K562 (cell line): ENCODE measurements at regions not wholly inside any gene's neighbourhood (a gene's known extent, or its start where the extent isn't known, plus 50 kb on each side); places are given as distances from the start of the nearest gene placed in this dataset.

Experiments used
- HDAC6 ChIP-seq: IDR thresholded peaks from 2 replicates; pipeline ENCODE4 v1.6.1; 2012; ENCODE audit warnings: low read depth, mild to moderate bottlenecking, control low read depth, inconsistent platforms, low read length, moderate library complexity
- NR3C1 ChIP-seq: sonication (generic); formaldehyde crosslinking; IDR thresholded peaks from 2 replicates; pipeline ENCODE4 v1.8.1; 2022; ENCODE audit warnings: missing genetic modification reagents
- POLR2AphosphoS5 ChIP-seq: IDR thresholded peaks from 2 replicates; pipeline ENCODE4 v1.6.1; 2011; ENCODE audit warnings: mild to moderate bottlenecking, low read depth, low read length, moderate library complexity; ENCODE audit not compliant: control insufficient read depth, insufficient read depth
- SAP30 ChIP-seq: fragments of 200-600 bp; sonication (generic); IDR thresholded peaks from 2 replicates; pipeline ENCODE4 v1.6.1; 2012; ENCODE audit warnings: borderline replicate concordance, low read depth, mild to moderate bottlenecking, moderate library complexity, low read length, control low read depth, inconsistent platforms; ENCODE audit not compliant: insufficient read depth, poor library complexity, severe bottlenecking
- SP1 ChIP-seq: sonication (generic); formaldehyde crosslinking; IDR thresholded peaks from 2 replicates; pipeline ENCODE4 v1.8.1; 2022; ENCODE audit warnings: mild to moderate bottlenecking, missing genetic modification reagents
- TCF3 ChIP-seq: sonication (generic); formaldehyde crosslinking; IDR thresholded peaks from 2 replicates; pipeline ENCODE4 v1.4.0; 2020; ENCODE audit warnings: mild to moderate bottlenecking, missing genetic modification reagents
- ZNF184 ChIP-seq: sonication (generic); formaldehyde crosslinking; IDR thresholded peaks from 2 replicates; pipeline ENCODE4 v1.5.0; 2020; ENCODE audit warnings: missing genetic modification reagents
- ZNF197 ChIP-seq: fragments of 200-800 bp; sonication (Bioruptor generic); IDR thresholded peaks from 2 replicates; pipeline ENCODE4 v1.6.1; 2016; ENCODE audit warnings: low read depth, missing genetic modification characterization, missing compliant biosample characterization
- ZNF232 ChIP-seq: sonication (generic); formaldehyde crosslinking; IDR thresholded peaks from 2 replicates; pipeline ENCODE4 v1.8.0; 2022; ENCODE audit warnings: mild to moderate bottlenecking, missing genetic modification reagents
- ZNF707 ChIP-seq: fragments of 250-450 bp; sonication (Bioruptor Pico); conservative IDR thresholded peaks from 2 replicates; pipeline ENCODE4 v1.8.0; 2022; ENCODE audit warnings: inconsistent platforms, mild to moderate bottlenecking, moderate library complexity
- TF ChIP-seq, protein P1 (sequence below): sonication (generic); formaldehyde crosslinking; IDR thresholded peaks from 2 replicates; pipeline ENCODE4 v1.8.1; 2023; ENCODE audit warnings: mild to moderate bottlenecking, missing genetic modification reagents
- TF ChIP-seq, protein P2 (sequence below): conservative IDR thresholded peaks from 2 replicates; pipeline ENCODE4 v1.6.1; 2011; ENCODE audit warnings: low read depth, mild to moderate bottlenecking, low read length; ENCODE audit not compliant: control insufficient read depth
- TF ChIP-seq, protein P3 (sequence below), 3 experiments: IDR thresholded peaks in 2 of 3; conservative IDR thresholded peaks in 1 of 3; 2 replicates each; pipeline ENCODE4 v1.5.1; 2011 to 2012; ENCODE audit warnings: low read length in 3 of 3, mild to moderate bottlenecking in 3 of 3, control low read depth in 2 of 3, improper control_type of control experiment in 1 of 3, inconsistent platforms in 1 of 3, low read depth in 1 of 3, mixed read lengths in 1 of 3, moderate library complexity in 1 of 3; ENCODE audit not compliant: insufficient read depth in 2 of 3

DNA sequence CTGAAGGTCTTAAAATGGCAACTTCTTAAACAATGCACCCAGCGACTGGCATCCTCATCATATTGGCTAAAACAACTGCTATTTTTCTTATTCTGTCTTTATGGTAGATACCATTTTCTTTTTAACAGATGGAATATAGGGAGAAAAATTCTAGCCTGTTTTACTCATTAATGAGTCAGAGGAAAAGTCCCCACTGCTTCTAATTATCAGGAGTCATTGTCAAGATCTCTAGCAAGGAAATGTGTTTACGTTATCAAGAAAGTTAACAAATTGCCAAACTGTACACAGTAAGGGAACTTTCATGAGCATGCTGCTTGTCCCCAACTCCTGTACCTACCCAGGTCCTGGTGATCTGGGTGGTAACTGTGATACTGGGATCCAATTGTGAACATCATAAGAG is 117.7 kb upstream of the KIAA1217 start:
- TF ChIP-seq HDAC6 = no peak
- no peak for TF ChIP-seq ZNF184 (CRISPR knock-in tag)
- TF ChIP-seq SAP30 = no peak
- TF ChIP-seq ZNF707 (CRISPR knock-in tag) = no peak
- TF ChIP-seq ZNF197 (CRISPR knock-in tag) = no peak
- TF ChIP-seq, protein P1, sequence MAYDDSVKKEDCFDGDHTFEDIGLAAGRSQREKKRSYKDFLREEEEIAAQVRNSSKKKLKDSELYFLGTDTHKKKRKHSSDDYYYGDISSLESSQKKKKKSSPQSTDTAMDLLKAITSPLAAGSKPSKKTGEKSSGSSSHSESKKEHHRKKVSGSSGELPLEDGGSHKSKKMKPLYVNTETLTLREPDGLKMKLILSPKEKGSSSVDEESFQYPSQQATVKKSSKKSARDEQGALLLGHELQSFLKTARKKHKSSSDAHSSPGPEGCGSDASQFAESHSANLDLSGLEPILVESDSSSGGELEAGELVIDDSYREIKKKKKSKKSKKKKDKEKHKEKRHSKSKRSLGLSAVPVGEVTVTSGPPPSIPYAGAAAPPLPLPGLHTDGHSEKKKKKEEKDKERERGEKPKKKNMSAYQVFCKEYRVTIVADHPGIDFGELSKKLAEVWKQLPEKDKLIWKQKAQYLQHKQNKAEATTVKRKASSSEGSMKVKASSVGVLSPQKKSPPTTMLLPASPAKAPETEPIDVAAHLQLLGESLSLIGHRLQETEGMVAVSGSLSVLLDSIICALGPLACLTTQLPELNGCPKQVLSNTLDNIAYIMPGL = no peak
- no peak for TF ChIP-seq TCF3 (CRISPR knock-in tag)
- TF ChIP-seq NR3C1 (CRISPR knock-in tag) = no peak
- TF ChIP-seq, protein P2, sequence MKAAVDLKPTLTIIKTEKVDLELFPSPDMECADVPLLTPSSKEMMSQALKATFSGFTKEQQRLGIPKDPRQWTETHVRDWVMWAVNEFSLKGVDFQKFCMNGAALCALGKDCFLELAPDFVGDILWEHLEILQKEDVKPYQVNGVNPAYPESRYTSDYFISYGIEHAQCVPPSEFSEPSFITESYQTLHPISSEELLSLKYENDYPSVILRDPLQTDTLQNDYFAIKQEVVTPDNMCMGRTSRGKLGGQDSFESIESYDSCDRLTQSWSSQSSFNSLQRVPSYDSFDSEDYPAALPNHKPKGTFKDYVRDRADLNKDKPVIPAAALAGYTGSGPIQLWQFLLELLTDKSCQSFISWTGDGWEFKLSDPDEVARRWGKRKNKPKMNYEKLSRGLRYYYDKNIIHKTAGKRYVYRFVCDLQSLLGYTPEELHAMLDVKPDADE = no peak
- no peak for TF ChIP-seq POLR2AphosphoS5
- TF ChIP-seq ZNF232 = no peak
- no peak for TF ChIP-seq SP1 (CRISPR knock-in tag)
- TF ChIP-seq, protein P3, sequence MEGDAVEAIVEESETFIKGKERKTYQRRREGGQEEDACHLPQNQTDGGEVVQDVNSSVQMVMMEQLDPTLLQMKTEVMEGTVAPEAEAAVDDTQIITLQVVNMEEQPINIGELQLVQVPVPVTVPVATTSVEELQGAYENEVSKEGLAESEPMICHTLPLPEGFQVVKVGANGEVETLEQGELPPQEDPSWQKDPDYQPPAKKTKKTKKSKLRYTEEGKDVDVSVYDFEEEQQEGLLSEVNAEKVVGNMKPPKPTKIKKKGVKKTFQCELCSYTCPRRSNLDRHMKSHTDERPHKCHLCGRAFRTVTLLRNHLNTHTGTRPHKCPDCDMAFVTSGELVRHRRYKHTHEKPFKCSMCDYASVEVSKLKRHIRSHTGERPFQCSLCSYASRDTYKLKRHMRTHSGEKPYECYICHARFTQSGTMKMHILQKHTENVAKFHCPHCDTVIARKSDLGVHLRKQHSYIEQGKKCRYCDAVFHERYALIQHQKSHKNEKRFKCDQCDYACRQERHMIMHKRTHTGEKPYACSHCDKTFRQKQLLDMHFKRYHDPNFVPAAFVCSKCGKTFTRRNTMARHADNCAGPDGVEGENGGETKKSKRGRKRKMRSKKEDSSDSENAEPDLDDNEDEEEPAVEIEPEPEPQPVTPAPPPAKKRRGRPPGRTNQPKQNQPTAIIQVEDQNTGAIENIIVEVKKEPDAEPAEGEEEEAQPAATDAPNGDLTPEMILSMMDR (IDR thresholded peaks at IDR 0.05 in 2 of 3, conservative IDR thresholded peaks at IDR 0.05 in 1 of 3; ENCODE audit: insufficient read depth in 2 of 3, low read depth in 1 of 3, low read length in 3 of 3) = no peak
